HAP-1 (cell line): ENCODE measurements at regions not wholly inside any gene's neighbourhood (a gene's known extent, or its start where the extent isn't known, plus 50 kb on each side); places are given as distances from the start of the nearest gene placed in this dataset.
"Not testable (repeated sequence)": the region's sequence is repeated elsewhere in the genome, so short reads cannot be mapped to it uniquely, and the experiment has no call there.

ENCODE experiments used
- DNase-seq, 2 experiments: peaks; one replicate each; pipeline ENCODE4 v3.0.0-alpha.2; 2016 to 2020; ENCODE audit warnings: low spot score in 2 of 2
- H3K27me3 ChIP-seq: fragments of 250-450 bp; sonication (Bioruptor Pico); 2 replicates; pipeline ENCODE4 v1.5.1; 2020; ENCODE audit warnings: low read depth, mild to moderate bottlenecking, moderate library complexity
- H3K36me3 ChIP-seq: fragments of 250-450 bp; sonication (Bioruptor Pico); replicated peaks from 2 replicates; pipeline ENCODE4 v1.5.1; 2020; ENCODE audit warnings: mild to moderate bottlenecking
- H3K4me1 ChIP-seq: fragments of 250-450 bp; sonication (Bioruptor Pico); 2 replicates; pipeline ENCODE4 v1.5.1; 2020; ENCODE audit warnings: mild to moderate bottlenecking
- H3K4me3 ChIP-seq: fragments of 250-450 bp; sonication (Bioruptor Pico); 2 replicates; pipeline ENCODE4 v1.5.1; 2020; ENCODE audit warnings: mild to moderate bottlenecking, moderate library complexity
- H3K9me3 ChIP-seq: fragments of 250-450 bp; sonication (Bioruptor Pico); 2 replicates; pipeline ENCODE4 v1.5.1; 2020; ENCODE audit warnings: mild to moderate bottlenecking, moderate library complexity
- in situ Hi-C: fragments of 300-500 bp; cut with MboI; formaldehyde crosslinking; loops from 3 replicates; pipeline ENCODE4 v1.14.3; 2020; ENCODE audit warnings: low sequenced_read_pairs, inconsistent platforms, mixed read lengths

DNA sequence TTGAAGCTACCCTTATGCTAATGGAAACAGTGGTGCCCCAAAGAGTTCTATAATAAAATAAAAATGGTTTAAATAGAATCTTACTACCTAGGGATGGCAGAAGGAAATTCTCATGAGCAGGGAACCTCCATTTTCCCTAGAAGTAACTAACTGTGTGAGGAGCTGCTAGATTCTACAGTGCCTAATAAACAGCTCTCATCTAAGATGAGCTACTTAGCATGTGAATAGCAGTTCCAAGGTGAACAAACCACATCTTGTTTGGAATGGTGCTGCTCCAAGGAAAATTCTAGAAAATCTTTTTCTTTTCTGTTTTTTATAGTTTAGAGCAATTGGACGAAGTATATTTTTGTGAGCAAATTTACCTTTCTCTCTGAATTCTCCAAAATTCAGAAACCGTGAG is 1015.3 kb upstream of the NOVA1 start:
- no peaks in the 10 kb centered on the region for H3K27me3 ChIP-seq
- in situ Hi-C loops: no loop called here
- no peaks in the 10 kb centered on the region for H3K36me3 ChIP-seq

DNA sequence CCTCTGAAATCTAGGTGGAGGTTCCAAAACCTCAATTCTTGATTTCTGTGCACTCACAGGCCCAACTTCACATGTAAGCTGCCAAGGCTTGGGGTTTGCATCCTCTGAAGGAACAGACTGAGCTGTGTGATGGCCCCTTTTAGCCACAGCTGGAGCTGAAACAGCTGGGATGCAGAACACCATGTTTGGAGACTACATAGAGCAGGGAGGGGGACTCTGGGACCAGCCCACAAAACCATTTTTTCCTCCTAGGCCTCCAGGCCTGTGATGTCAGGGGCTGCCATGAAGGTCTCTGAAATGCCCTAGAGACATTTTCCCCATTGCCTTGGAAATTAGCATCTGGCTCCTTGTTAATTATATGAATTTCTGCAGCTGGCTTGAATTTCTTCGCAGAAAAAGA is 1025.9 kb upstream of the NOVA1 start:
- H3K4me1 ChIP-seq: no peaks in the 10 kb centered on the region
- H3K9me3 ChIP-seq: no peaks in the 10 kb centered on the region; the same call in 1 of the 2 replicates
- H3K36me3 ChIP-seq: no peaks in the 10 kb centered on the region
- no peak for DNase-seq
- H3K27me3 ChIP-seq: no peaks in the 10 kb centered on the region
- in situ Hi-C loops: no loop called here
- H3K4me3 ChIP-seq: no peak overlapping the region

More for the DNA sequence above, 1015.3 kb upstream of the NOVA1 start:
- Histone ChIP-seq H3K4me3 (no peak overlapping the region), H3K9me3 (no peaks in the 10 kb centered on the region), H3K4me1 (no peaks in the 10 kb centered on the region)
- DNase-seq: no peak

DNA sequence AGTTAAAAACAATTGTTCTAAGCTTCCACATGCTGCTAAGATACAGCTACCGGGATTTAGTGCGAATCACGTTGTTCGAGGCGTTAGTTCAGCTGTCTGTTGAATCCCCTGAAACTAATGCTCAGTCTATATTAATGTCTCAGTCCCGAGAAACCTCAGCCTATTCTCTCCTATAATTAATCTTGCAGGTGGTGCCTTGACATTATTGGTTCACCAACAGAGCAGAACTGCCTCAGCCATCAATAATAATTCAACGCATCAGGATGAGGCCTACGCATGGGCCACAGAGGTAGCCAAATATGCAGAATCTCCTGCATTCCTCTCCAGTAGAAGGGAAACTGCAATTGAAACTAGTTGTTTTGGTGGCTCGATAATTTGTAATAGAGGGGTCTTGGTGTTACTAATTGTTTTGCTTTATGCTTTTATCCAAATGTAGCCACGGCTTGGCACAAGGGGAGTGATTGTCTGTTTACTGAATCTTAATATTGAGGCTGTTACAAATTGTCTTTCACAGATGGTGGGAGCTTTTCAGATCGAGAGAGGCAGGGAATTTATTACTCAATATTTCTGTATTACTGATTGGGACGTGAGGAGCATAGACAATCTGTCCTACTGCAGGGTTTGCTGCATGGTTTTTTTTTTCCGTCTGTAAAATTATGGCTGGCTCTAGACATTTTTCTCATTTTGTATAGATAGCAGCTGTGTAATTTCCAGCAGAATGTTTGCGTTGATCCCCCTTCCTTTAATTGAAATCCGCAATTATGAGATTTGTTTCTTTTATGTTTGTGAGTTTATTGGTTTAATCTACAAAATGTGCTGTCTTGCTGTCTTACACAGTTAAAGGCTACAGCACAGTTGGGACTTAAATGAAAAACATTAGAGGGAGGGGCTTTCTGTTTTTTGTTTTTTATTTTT is 1036.5 kb upstream of the NOVA1 start:
- in situ Hi-C loops: no loop called here

DNA sequence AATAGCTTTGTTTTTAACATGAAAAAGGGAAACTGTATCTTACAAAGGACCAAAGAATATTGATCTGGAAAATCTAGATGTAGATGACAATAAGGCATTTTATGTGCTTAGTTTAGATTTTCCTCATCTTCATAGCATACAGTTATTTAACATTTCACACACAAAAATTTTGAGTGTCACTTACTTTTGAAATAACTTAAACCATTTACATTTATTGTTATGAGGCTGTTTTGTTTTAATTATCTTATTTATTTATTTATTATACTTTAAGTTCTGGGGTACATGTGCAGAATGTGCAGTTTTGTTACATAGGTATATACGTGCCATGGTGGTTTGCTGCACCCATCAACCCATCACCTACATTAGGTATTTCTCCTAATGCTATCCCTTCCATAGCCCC is 1042.9 kb upstream of the NOVA1 start:
- H3K9me3 ChIP-seq, DNase-seq, H3K4me1 ChIP-seq, H3K4me3 ChIP-seq, in situ Hi-C loops, H3K36me3 ChIP-seq, H3K27me3 ChIP-seq: not testable (repeated sequence)

More for the DNA sequence above, 1036.5 kb upstream of the NOVA1 start:
- Histone ChIP-seq H3K36me3 (no peaks in the 10 kb centered on the region), H3K27me3 (no peaks in the 10 kb centered on the region), H3K4me3 (no peak overlapping the region), H3K4me1 (no peaks in the 10 kb centered on the region), H3K9me3 (no peaks in the 10 kb centered on the region)
- no peak for DNase-seq

DNA sequence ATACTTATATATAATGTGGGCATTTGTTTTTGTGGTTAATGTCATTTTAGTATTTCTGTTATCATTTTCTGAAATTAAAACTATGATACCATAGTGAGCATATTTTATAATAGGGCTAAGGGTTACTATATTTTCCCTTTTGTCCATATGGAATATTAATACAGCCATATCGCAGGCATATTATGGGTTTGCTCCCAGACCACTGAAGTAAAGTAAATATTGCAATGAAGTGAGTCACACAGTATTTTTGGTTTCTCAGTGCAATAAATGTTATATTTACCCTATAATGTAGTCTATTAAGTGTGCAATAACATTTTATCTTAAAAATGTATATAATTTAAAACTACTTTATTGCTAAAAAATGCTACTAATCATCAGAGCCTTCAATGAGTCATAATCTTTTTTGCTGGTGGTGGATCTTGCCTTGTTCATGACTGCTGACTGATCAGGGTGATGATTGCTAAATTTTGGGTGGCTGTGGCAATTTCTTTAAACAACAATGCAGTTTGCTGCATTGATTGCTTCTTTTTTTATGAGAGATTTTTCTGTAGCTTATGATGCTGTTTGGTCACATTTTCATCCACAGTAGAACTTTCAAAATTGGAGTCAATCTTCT is 1044.5 kb upstream of the NOVA1 start:
- DNase-seq: no peak
- Histone ChIP-seq H3K27me3 (no peaks in the 10 kb centered on the region), H3K9me3 (no peaks in the 10 kb centered on the region), H3K4me1 (no peaks in the 10 kb centered on the region), H3K4me3 (no peak overlapping the region), H3K36me3 (no peaks in the 10 kb centered on the region)
- in situ Hi-C loops: no loop called here

DNA sequence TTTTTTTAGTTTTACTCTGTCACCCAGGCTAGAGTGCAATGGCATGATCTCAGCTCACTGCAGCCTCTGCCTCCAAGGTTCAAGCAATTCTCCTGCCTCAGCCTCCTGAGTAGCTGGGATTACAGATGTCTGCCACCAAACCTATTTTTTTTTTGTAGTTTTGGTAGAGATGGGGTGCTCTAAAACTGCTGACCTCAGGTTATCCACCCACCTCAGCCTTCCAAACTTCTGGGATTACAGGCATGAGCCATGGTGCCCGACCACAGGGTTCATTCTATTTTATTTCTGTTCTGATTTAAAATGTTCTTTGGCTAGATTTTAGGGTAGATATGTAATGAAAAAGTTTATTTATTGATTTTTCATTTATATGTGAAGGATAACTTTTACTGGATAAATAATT is 1062.8 kb upstream of the NOVA1 start:
- no peak for DNase-seq
- H3K9me3 ChIP-seq: no peaks in the 10 kb centered on the region; the same call in 1 of the 2 replicates
- no peaks in the 10 kb centered on the region for H3K27me3 ChIP-seq
- in situ Hi-C loops: no loop called here
- H3K36me3 ChIP-seq: no peaks in the 10 kb centered on the region
- H3K4me3 ChIP-seq: no peak overlapping the region
- H3K4me1 ChIP-seq: no peaks in the 10 kb centered on the region

DNA sequence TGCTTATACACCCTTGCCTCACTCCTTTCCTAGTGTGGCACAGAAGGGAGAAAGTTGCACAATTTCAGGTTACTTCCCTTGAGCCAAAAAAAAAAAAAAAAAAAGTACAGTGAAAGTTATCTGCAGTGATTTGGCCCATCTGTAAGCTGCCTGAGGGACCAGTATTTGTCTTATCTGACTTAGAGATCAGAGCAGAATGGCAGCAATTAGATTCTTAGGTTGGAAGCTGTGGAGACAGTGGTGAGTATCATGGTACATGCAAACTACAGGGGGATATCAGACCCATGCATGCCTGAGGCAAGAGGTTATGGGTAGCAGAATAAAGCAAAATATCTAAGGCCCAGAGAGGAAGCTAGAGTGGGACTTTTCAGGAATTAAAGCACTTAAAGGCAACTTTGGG is 1070.7 kb upstream of the NOVA1 start:
- Histone ChIP-seq H3K4me3 (no peak overlapping the region), H3K36me3 (no peaks in the 10 kb centered on the region), H3K27me3 (no peaks in the 10 kb centered on the region), H3K9me3 (no peaks in the 10 kb centered on the region; the same call in 1 of the 2 replicates), H3K4me1 (no peaks in the 10 kb centered on the region)
- in situ Hi-C loops: no loop called here
- DNase-seq: no peak

DNA sequence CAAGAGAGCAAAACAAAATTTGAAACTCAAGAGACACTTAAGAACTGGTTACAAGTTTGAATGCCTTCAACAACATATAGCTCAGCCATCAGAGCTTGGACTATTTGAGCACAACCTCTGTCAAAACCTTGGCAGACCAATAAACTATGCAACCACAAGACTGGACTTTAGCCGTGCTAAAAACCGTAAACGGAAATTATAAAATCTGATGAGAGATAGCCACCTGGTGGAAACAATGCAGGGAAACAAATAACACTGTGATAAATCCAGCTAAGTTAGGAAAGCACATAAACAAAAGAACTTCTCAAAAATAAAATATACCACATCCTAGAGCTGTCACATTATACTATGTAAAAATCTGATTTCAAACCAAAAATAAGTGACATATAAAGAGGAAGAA is 1074.2 kb upstream of the NOVA1 start:
- in situ Hi-C loops: no loop called here
- no peak for DNase-seq
- Histone ChIP-seq H3K9me3 (no peaks in the 10 kb centered on the region), H3K27me3 (no peaks in the 10 kb centered on the region), H3K4me1 (no peaks in the 10 kb centered on the region), H3K36me3 (no peaks in the 10 kb centered on the region), H3K4me3 (no peak overlapping the region)

DNA sequence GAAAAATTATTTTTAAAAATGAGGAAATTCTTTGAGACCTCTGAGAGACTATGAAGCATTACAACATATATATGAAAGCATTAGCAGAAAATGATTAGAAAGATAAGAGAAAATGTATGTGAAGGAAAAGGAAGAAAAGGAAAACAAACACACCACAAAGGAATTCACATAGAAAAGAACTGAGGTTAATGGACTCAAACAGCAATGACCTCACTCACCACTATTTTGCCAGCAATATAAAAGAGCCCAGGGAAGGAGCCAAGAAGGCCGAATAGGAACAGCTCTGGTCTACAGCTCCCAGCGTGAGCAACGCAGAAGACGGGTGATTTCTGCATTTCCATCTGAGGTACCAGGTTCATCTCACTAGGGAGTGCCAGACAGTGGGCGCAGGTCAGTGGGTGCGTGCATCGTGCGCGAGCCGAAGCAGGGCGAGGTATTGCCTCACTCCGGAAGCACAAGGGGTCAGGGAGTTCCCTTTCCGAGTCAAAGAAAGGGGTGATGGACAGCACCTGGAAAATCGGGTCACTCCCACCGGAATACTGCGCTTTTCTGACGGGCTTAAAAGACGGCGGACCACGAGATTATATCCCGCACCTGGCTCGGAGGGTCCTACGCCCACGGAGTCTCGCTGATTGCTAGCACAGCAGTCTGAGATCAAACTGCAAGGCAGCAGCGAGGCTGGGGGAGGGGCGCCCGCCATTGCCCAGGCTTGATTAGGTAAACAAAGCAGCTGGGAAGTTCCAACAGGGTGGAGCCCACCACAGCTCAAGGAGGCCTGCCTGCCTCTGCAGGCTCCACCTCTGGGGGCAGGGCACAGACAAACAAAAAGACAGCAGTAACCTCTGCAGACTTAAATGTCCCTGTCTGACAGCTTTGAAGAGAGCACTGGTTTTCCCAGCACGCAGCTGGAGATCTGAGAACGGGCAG is 1075.2 kb upstream of the NOVA1 start:
- H3K36me3 ChIP-seq, DNase-seq, H3K9me3 ChIP-seq, in situ Hi-C loops, H3K4me3 ChIP-seq, H3K4me1 ChIP-seq, H3K27me3 ChIP-seq: not testable (repeated sequence)

DNA sequence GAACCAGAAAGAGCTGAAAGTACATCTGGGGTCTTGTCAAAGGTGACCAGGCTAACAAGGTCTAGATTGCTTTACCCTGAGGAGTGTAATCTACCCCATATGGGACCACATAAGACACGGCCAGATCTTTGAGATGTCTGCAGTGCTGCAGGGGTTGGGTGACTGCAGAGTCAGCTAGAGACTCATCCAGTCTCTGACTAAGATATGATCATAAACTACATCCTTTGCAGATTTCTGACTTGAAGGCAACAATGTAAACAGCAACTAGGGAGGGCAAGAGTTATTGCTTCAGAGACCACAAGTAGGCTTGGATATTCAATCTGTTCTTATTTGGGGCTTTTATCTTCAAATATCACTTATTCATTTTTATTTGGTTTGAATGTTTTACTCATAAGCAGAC is 1080.5 kb upstream of the FOXG1 start:
- H3K4me1 ChIP-seq: no peaks in the 10 kb centered on the region
- no peak overlapping the region for H3K4me3 ChIP-seq
- DNase-seq: no peak
- in situ Hi-C loops: no loop called here
- no peaks in the 10 kb centered on the region for H3K27me3 ChIP-seq
- H3K36me3 ChIP-seq: no peaks in the 10 kb centered on the region
- no peaks in the 10 kb centered on the region for H3K9me3 ChIP-seq

DNA sequence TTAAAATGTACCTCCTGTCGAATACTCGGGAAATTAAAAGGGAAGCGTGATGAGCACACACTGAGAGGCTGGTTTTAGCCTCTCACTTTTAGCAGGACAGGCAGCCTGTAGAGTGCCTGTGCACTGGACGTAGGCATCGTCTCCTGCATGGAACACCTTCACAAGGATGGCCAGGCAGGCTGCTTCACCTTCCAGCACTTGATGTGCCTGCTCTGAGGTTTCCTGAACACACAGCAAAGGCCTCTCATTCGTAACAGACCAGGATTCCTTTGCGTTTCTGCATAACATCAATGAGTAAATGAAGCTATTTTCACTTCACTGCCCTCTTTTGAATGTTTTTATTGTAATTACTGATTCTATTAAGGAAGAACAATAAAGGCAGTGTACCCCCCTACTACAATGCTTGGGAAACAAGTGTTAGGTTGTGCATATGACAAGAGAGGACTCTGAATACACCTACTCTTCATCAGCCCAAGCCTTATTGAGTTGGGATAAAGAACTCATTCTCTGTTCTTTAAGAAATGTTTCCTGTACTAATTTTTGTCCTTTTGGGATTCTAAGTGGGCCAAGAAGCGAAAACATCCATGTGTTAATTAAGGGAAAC is 1077.6 kb upstream of the FOXG1 start:
- Histone ChIP-seq H3K4me1 (no peaks in the 10 kb centered on the region), H3K27me3 (no peaks in the 10 kb centered on the region), H3K9me3 (no peaks in the 10 kb centered on the region), H3K4me3 (no peak overlapping the region), H3K36me3 (no peaks in the 10 kb centered on the region)
- DNase-seq: no peak
- in situ Hi-C loops: no loop called here

DNA sequence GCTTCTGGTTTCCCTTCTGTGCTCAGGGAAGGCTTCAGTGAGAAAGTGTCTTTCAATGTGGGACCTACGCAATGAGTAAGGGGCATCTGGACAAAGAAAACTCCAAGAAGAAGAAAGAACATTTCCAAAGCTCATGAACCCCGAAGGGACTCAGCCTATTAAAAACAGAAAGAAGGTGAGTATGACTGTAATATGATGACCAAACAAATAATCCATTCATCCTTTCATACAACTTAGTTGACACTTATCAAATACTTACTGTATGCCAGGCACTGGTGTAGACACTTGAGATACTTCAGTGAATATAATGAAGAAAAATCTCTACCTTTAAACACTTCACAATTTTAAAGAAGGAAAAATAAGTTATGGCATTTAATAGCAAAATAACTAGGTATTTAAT is 1054.2 kb upstream of the FOXG1 start:
- Histone ChIP-seq H3K27me3 (no peaks in the 10 kb centered on the region), H3K4me1 (no peaks in the 10 kb centered on the region), H3K4me3 (no peak overlapping the region), H3K36me3 (no peaks in the 10 kb centered on the region), H3K9me3 (no peaks in the 10 kb centered on the region; the same call in 1 of the 2 replicates)
- DNase-seq: no peak
- in situ Hi-C loops: no loop called here

DNA sequence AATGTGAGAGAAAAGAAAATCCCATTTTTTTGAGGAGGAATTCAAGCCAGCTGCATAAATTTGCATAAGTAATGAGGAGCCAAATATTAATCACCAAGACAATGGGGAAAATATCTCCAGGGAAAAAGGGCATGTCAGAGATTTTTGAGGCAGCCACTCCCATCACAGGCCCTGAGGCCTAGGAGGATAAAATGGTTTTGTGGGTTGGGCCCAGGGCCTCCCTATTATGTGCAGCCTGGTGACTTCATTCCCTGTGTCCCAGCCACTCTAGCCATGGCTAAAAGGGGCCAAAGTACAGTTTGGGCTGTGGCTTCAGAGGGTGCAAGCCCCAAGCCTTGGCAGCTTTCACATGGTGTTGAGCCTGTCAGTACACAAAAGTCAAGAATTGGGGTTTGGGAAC is 1051.0 kb upstream of the FOXG1 start:
- H3K36me3 ChIP-seq: no peaks in the 10 kb centered on the region
- no peak overlapping the region for H3K4me3 ChIP-seq
- H3K4me1 ChIP-seq: no peaks in the 10 kb centered on the region
- in situ Hi-C loops: no loop called here
- H3K27me3 ChIP-seq: no peaks in the 10 kb centered on the region
- no peaks in the 10 kb centered on the region; the same call in 1 of the 2 replicates for H3K9me3 ChIP-seq
- DNase-seq: no peak
